ENCODE measurements at regions not wholly inside any gene's neighbourhood (a gene's known extent, or its start where the extent isn't known, plus 50 kb on each side); places are given as distances from the start of the nearest gene placed in this dataset.

DNA sequence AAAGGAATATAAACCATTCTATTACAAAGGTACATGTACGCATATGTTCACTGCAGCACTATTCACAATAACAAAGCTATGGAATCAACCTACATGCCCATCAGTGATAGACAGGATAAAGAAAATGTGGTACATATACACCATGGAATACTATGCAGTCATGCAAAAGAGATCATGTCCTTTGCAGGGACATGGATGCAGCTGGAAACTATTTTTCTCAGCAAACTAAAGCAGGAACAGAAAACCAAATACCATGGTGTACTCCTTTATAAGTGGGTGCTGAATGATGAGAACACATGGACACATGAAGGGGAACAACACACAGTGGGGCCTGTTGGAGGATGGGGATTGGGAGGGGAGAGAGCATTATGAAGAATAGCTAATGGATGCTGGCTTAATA lies 104.6 kb upstream of the CENPW start:
- H3K4me3 Mint-ChIP-seq = no peak overlapping the region
- TF ChIP-seq PREB (CRISPR knock-in tag; IDR thresholded peaks at IDR 0.05; ENCODE audit: borderline replicate concordance) = no peak
- TF ChIP-seq, protein P1, sequence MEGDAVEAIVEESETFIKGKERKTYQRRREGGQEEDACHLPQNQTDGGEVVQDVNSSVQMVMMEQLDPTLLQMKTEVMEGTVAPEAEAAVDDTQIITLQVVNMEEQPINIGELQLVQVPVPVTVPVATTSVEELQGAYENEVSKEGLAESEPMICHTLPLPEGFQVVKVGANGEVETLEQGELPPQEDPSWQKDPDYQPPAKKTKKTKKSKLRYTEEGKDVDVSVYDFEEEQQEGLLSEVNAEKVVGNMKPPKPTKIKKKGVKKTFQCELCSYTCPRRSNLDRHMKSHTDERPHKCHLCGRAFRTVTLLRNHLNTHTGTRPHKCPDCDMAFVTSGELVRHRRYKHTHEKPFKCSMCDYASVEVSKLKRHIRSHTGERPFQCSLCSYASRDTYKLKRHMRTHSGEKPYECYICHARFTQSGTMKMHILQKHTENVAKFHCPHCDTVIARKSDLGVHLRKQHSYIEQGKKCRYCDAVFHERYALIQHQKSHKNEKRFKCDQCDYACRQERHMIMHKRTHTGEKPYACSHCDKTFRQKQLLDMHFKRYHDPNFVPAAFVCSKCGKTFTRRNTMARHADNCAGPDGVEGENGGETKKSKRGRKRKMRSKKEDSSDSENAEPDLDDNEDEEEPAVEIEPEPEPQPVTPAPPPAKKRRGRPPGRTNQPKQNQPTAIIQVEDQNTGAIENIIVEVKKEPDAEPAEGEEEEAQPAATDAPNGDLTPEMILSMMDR (IDR thresholded peaks at IDR 0.05) = no peak
- TF ChIP-seq ZNF396 (CRISPR knock-in tag; IDR thresholded peaks at IDR 0.05; ENCODE audit: borderline replicate concordance) = no peak
- TF ChIP-seq, protein P2, sequence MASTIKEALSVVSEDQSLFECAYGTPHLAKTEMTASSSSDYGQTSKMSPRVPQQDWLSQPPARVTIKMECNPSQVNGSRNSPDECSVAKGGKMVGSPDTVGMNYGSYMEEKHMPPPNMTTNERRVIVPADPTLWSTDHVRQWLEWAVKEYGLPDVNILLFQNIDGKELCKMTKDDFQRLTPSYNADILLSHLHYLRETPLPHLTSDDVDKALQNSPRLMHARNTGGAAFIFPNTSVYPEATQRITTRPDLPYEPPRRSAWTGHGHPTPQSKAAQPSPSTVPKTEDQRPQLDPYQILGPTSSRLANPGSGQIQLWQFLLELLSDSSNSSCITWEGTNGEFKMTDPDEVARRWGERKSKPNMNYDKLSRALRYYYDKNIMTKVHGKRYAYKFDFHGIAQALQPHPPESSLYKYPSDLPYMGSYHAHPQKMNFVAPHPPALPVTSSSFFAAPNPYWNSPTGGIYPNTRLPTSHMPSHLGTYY (CRISPR knock-in tag; IDR thresholded peaks at IDR 0.05) = no peak
- no peak for TF ChIP-seq TEAD1 (CRISPR knock-in tag; IDR thresholded peaks at IDR 0.05)
- TF ChIP-seq ZNF423 (CRISPR knock-in tag; IDR thresholded peaks at IDR 0.05) = no peak
- no peak for TF ChIP-seq ELF4 (CRISPR knock-in tag; IDR thresholded peaks at IDR 0.05; ENCODE audit: low read depth)
- TF ChIP-seq GRHL2 (CRISPR knock-in tag; IDR thresholded peaks at IDR 0.05; ENCODE audit: insufficient replicate concordance, severe bottlenecking) = no peak
- no peak for TF ChIP-seq ATF2 (CRISPR knock-in tag; IDR thresholded peaks at IDR 0.05; ENCODE audit: borderline replicate concordance, low read depth)
- TF ChIP-seq, protein P3, sequence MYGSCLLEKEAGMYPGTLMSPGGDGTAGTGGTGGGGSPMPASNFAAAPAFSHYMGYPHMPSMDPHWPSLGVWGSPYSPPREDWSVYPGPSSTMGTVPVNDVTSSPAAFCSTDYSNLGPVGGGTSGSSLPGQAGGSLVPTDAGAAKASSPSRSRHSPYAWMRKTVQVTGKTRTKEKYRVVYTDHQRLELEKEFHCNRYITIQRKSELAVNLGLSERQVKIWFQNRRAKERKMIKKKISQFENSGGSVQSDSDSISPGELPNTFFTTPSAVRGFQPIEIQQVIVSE (CRISPR knock-in tag; IDR thresholded peaks at IDR 0.05; ENCODE audit: borderline replicate concordance) = no peak
- TF ChIP-seq PRRX2 (CRISPR knock-in tag; IDR thresholded peaks at IDR 0.05) = no peak
- TF ChIP-seq JUN (CRISPR knock-in tag; IDR thresholded peaks at IDR 0.05) = no peak
- no peak for TF ChIP-seq OVOL2 (CRISPR knock-in tag; IDR thresholded peaks at IDR 0.05; ENCODE audit: borderline replicate concordance)
- no peak for TF ChIP-seq ZNF121 (CRISPR knock-in tag; IDR thresholded peaks at IDR 0.05)
- TF ChIP-seq, protein P4, sequence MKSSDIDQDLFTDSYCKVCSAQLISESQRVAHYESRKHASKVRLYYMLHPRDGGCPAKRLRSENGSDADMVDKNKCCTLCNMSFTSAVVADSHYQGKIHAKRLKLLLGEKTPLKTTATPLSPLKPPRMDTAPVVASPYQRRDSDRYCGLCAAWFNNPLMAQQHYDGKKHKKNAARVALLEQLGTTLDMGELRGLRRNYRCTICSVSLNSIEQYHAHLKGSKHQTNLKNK (CRISPR knock-in tag; IDR thresholded peaks at IDR 0.05) = no peak
- TF ChIP-seq ZNF219 (CRISPR knock-in tag; IDR thresholded peaks at IDR 0.05; ENCODE audit: borderline replicate concordance) = no peak
- TF ChIP-seq KAT7 (CRISPR knock-in tag; IDR thresholded peaks at IDR 0.05; ENCODE audit: borderline replicate concordance) = no peak
- DNase-seq (ENCODE audit: low spot score) (no peak), ATAC-seq (no peak)
- peaks cover 8% of the 10 kb centered on the region for H3K36me3 Mint-ChIP-seq
- ChIA-PET POLR2A (no interaction called here), CTCF (no interaction called here)
- no peaks in the 10 kb centered on the region for H3K27me3 Mint-ChIP-seq (ENCODE audit: low read depth)
- no peak overlapping the region for H3K27ac Mint-ChIP-seq
- peaks cover 18% of the 10 kb centered on the region for H3K9me3 Mint-ChIP-seq
- no peaks in the 10 kb centered on the region for H3K4me1 Mint-ChIP-seq

- ATAC-seq (no peak), DNase-seq (ENCODE audit: low spot score) (no peak)
- H3K4me3 Mint-ChIP-seq = no peak overlapping the region
- no peaks in the 10 kb centered on the region for H3K27me3 Mint-ChIP-seq (ENCODE audit: low read depth)
- POLR2A ChIA-PET = no interaction called here
- peaks cover 30% of the 10 kb centered on the region for H3K9me3 Mint-ChIP-seq
- no peaks in the 10 kb centered on the region for H3K4me1 Mint-ChIP-seq
- H3K36me3 Mint-ChIP-seq = peaks cover 28% of the 10 kb centered on the region
- H3K27ac Mint-ChIP-seq = no peak overlapping the region
- CTCF ChIA-PET = interaction anchor here (1.8 kb wide), 1 partner anchor 17 kb away, joined by 4 read pairs; no protein-coding TSS in a partner anchor
- no peak for TF ChIP-seq IRF2 (CRISPR knock-in tag; IDR thresholded peaks at IDR 0.05; ENCODE audit: borderline replicate concordance, low read depth)
- TF ChIP-seq ZSCAN18 (CRISPR knock-in tag; IDR thresholded peaks at IDR 0.05) = no peak
- TF ChIP-seq ZNF281 (CRISPR knock-in tag; IDR thresholded peaks at IDR 0.05) = no peak
- TF ChIP-seq, protein P5, sequence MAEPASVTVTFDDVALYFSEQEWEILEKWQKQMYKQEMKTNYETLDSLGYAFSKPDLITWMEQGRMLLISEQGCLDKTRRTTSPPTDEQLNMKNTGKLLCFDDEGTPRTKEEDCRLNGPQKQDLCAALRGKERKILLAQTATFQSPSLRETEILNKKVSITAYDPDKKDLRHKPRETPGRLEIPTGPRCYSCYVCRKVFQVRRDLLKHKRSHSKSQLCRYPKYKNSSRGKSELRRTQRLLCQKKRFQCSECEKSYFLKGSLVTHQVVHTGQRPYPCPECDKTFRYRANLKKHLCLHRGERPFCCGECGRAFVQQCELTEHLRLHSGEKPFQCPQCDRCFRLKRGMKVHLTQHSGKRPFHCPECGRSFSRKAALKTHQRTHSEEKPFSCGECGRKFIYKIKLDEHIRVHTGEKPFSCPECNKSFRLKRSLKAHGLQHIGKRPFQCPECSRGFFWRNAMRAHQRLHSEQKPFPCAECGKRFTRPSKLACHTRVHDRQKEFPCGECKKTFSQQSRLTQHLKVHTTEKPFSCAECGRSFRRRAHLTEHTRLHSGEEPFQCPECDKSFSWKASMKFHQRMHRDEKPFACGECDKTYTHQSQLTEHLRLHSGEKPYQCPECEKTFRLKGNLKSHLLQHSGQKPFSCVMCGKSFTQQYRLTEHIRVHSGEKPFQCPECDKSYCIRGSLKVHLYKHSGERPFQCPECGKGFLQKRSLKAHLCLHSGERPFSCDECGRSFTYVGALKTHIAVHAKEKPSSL (CRISPR knock-in tag; conservative IDR thresholded peaks at IDR 0.05) = no peak
- no peak for TF ChIP-seq ETV6 (CRISPR knock-in tag; IDR thresholded peaks at IDR 0.05)
- no peak for TF ChIP-seq SOX15 (CRISPR knock-in tag; IDR thresholded peaks at IDR 0.05)
These were observed 94.8 kb upstream of the CENPW start for GRCh38 chr6:126245077-126245476.

Measured in WTC11 (cell line).